Uterus (tissue), 3 donors: ENCODE measurements at regions not wholly inside any gene's neighbourhood (a gene's known extent, or its start where the extent isn't known, plus 50 kb on each side); places are given as distances from the start of the nearest gene placed in this dataset.

Experiments used
- DNase-seq, 2 donors: peaks; one replicate each; pipeline ENCODE4 v3.0.0-alpha.2; 2019 to 2020
- H3K27ac ChIP-seq, 2 donors: fragments of 200-600 bp; sonication (generic); 1 replicate in 1 of 2; 2 replicates in 1 of 2; pipeline ENCODE4 v1.5.1; 2016 to 2018
- H3K27me3 ChIP-seq, 2 donors: fragments of 200-600 bp; sonication (generic); one replicate each; pipeline ENCODE4 v1.5.1; 2018 to 2019; ENCODE audit warnings: control low read depth in 1 of 2
- H3K36me3 ChIP-seq, 2 donors: fragments of 200-600 bp; sonication (generic); one replicate each; pipeline ENCODE4 v1.5.1; 2019; ENCODE audit warnings: control low read depth in 1 of 2
- H3K4me1 ChIP-seq, 2 donors: fragments of 200-600 bp; sonication (generic); one replicate each; pipeline ENCODE4 v1.5.1; 2018 to 2019; ENCODE audit warnings: control low read depth in 1 of 2
- H3K4me3 ChIP-seq, 2 donors: fragments of 200-600 bp; sonication (generic); 1 replicate in 1 of 2; 2 replicates in 1 of 2; pipeline ENCODE4 v1.5.1; 2018 to 2019; ENCODE audit warnings: mild to moderate bottlenecking in 1 of 2
- H3K9me3 ChIP-seq, 2 donors: fragments of 200-600 bp; sonication (generic); one replicate each; pipeline ENCODE4 v1.5.1; 2019; ENCODE audit warnings: control low read depth in 1 of 2
- POLR2A ChIP-seq, 2 donors: fragments of 450-650 bp; IDR thresholded peaks; one replicate each; pipeline ENCODE4 v1.6.1; 2016; ENCODE audit warnings: antibody characterized with exemption in 2 of 2, mild to moderate bottlenecking in 1 of 2, moderate library complexity in 1 of 2
- intact Hi-C: fragments of 100-400 bp; cut with DNase I; formaldehyde crosslinking; loops from one replicate; pipeline ENCODE4 v1.15.1; 2023; ENCODE audit warnings: low total_unique reads
- TF ChIP-seq, protein P1 (sequence below), 4 experiments: fragments of 200-600 bp in 2 of 4; fragments of 450-650 bp in 2 of 4; sonication (generic) in 2 of 4; IDR thresholded peaks; one replicate each; pipeline ENCODE4 v1.5.1; 2016 to 2019; ENCODE audit warnings: antibody characterized with exemption in 4 of 4, mild to moderate bottlenecking in 2 of 4, moderate library complexity in 1 of 4
- donor health status: DM: yes; HTN: yes; CAD: no.

DNA sequence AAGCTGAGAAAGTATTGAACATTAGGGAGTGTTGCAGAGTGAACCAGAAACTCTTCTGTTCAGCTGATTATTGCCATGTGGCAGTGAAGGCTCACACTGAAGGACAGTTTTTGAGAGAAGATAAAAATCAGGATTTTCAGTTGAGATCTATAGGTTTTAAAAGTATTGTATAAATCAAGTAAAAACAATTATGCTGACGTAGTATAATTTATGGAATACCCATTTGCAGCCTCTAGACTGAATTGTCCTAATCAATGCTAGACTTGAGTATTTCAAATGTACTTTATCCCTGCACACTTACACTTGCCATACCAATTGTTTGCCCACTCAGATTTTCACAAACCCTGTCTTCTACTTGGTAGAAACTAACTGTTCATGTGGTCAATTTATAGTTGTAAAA, 245.8 kb downstream of the FRK start:
- H3K36me3 ChIP-seq, result no peaks in the 10 kb centered on the region
- H3K4me1 ChIP-seq, result no peaks in the 10 kb centered on the region
- intact Hi-C loops, result no loop called here
- TF ChIP-seq POLR2A (IDR thresholded peaks at IDR 0.05), result no peak
- TF ChIP-seq, protein P1, sequence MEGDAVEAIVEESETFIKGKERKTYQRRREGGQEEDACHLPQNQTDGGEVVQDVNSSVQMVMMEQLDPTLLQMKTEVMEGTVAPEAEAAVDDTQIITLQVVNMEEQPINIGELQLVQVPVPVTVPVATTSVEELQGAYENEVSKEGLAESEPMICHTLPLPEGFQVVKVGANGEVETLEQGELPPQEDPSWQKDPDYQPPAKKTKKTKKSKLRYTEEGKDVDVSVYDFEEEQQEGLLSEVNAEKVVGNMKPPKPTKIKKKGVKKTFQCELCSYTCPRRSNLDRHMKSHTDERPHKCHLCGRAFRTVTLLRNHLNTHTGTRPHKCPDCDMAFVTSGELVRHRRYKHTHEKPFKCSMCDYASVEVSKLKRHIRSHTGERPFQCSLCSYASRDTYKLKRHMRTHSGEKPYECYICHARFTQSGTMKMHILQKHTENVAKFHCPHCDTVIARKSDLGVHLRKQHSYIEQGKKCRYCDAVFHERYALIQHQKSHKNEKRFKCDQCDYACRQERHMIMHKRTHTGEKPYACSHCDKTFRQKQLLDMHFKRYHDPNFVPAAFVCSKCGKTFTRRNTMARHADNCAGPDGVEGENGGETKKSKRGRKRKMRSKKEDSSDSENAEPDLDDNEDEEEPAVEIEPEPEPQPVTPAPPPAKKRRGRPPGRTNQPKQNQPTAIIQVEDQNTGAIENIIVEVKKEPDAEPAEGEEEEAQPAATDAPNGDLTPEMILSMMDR (IDR thresholded peaks at IDR 0.05), result no peak
- H3K27ac ChIP-seq, result no peak overlapping the region
- no peaks in the 10 kb centered on the region for H3K27me3 ChIP-seq
- DNase-seq, result no peak
- no peak overlapping the region for H3K4me3 ChIP-seq
- H3K9me3 ChIP-seq, result no peaks in the 10 kb centered on the region

DNA sequence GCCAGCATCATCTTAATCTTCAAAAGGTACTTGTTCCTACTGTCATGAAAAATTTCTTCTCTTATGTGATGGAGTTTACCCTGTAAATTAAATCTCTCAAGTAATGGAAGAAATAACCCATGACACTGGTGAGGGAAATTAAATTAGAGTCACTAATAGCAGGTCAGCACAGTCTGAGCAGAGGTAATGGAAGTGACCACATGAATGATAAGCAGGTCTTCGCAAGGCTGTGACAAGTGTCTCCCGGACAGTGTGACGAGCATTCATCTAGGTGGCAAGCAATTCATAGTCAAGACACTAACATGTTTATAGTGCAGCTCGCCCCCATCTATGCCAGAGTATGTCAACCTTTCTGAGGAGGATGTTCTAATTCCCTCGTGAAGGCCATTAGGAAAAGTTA, 249.2 kb downstream of the FRK start:
- H3K9me3 ChIP-seq, result no peaks in the 10 kb centered on the region
- H3K27ac ChIP-seq, result no peak overlapping the region
- no peaks in the 10 kb centered on the region for H3K4me1 ChIP-seq
- no peak for TF ChIP-seq POLR2A (IDR thresholded peaks at IDR 0.05)
- TF ChIP-seq, protein P1 (IDR thresholded peaks at IDR 0.05), result no peak
- H3K4me3 ChIP-seq, result no peak overlapping the region
- intact Hi-C loops, result no loop called here
- no peaks in the 10 kb centered on the region for H3K27me3 ChIP-seq
- no peaks in the 10 kb centered on the region for H3K36me3 ChIP-seq
- DNase-seq, result no peak

GRCh38 chr6:115798229-115798628, 262.5 kb downstream of the FRK start:
- intact Hi-C loops, result no loop called here
- no peak overlapping the region for H3K27ac ChIP-seq
- H3K36me3 ChIP-seq, result no peaks in the 10 kb centered on the region
- TF ChIP-seq, protein P1 (IDR thresholded peaks at IDR 0.05), result no peak
- TF ChIP-seq POLR2A (IDR thresholded peaks at IDR 0.05), result no peak
- no peak overlapping the region for H3K4me3 ChIP-seq
- no peaks in the 10 kb centered on the region for H3K9me3 ChIP-seq
- DNase-seq, result no peak
- no peaks in the 10 kb centered on the region for H3K4me1 ChIP-seq
- H3K27me3 ChIP-seq, result no peaks in the 10 kb centered on the region

GRCh38 chr6:115796829-115797228, 263.9 kb downstream of the FRK start:
- Histone ChIP-seq H3K27ac (no peak overlapping the region), H3K27me3 (no peaks in the 10 kb centered on the region), H3K4me1 (no peaks in the 10 kb centered on the region), H3K36me3 (no peaks in the 10 kb centered on the region), H3K4me3 (no peak overlapping the region), H3K9me3 (no peaks in the 10 kb centered on the region)
- TF ChIP-seq, protein P1 (IDR thresholded peaks at IDR 0.05), result no peak
- no peak for TF ChIP-seq POLR2A (IDR thresholded peaks at IDR 0.05)
- intact Hi-C loops, result no loop called here
- DNase-seq, result no peak

DNA sequence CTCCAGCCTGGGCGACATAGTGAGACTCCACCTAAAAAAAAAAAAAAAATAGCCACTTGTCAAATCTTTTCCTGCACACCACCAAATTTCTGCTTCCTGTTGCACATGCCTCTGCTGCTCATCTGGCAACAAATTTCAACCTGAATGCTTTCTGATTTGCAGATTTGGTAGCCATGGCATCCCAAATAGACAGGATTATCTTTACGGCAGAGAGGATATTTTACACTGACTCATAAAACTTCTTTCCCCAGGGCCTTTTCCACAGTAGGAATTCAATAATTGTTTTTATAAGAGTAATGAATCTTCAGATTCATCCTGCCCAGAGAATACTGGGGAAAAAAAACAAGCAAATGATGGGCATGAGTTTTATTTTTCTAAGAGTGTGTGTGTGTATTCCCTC, 264.6 kb downstream of the FRK start:
- no peak overlapping the region for H3K27ac ChIP-seq
- H3K27me3 ChIP-seq, result no peaks in the 10 kb centered on the region
- H3K9me3 ChIP-seq, result no peaks in the 10 kb centered on the region
- DNase-seq, result no peak
- intact Hi-C loops, result no loop called here
- H3K4me3 ChIP-seq, result no peak overlapping the region
- H3K36me3 ChIP-seq, result no peaks in the 10 kb centered on the region
- TF ChIP-seq, protein P1 (IDR thresholded peaks at IDR 0.05), result no peak
- TF ChIP-seq POLR2A (IDR thresholded peaks at IDR 0.05), result no peak
- no peaks in the 10 kb centered on the region for H3K4me1 ChIP-seq
